Spinal cord (tissue), 9 donors: ENCODE measurements at regions not wholly inside any gene's neighbourhood (a gene's known extent, or its start where the extent isn't known, plus 50 kb on each side); places are given as distances from the start of the nearest gene placed in this dataset.
A peak's percentile ranks its signal among the peaks of the same experiment; 100 is the strongest.

ENCODE experiments used
- DNase-seq, 6 donors: peaks; one replicate each; pipeline versions ENCODE4 v3.0.0 to v3.0.0-alpha.2; 2013 to 2015; ENCODE audit warnings: low spot score in 6 of 6, low read depth in 4 of 6
- H3K27ac ChIP-seq: one replicate; pipeline ENCODE4 v1.5.1; 2013; ENCODE audit warnings: low read depth, low read length, control low read depth
- H3K27me3 ChIP-seq: one replicate; pipeline ENCODE4 v1.6.1; 2013; ENCODE audit warnings: low read length; ENCODE audit not compliant: control insufficient read depth, insufficient read depth
- H3K36me3 ChIP-seq: one replicate; pipeline ENCODE4 v1.6.1; 2013; ENCODE audit warnings: low read length; ENCODE audit not compliant: control insufficient read depth, insufficient read depth
- H3K4me1 ChIP-seq: one replicate; pipeline ENCODE4 v1.6.1; 2013; ENCODE audit warnings: low read length; ENCODE audit not compliant: control insufficient read depth, insufficient read depth
- H3K4me3 ChIP-seq: one replicate; pipeline ENCODE4 v1.5.1; 2013; ENCODE audit warnings: low read depth, low read length, control low read depth
- H3K9me3 ChIP-seq: one replicate; pipeline ENCODE4 v1.6.1; 2013; ENCODE audit warnings: low read length; ENCODE audit not compliant: control insufficient read depth, insufficient read depth
- WGBS: methylation state at CpG from one replicate; pipeline ENCODE4 v1.1.5; 2013; ENCODE audit warnings: missing lambda C conversion rate; ENCODE audit not compliant: insufficient coverage; 5-methylcytosine and 5-hydroxymethylcytosine counted together
- donor health status: healthy.

DNA sequence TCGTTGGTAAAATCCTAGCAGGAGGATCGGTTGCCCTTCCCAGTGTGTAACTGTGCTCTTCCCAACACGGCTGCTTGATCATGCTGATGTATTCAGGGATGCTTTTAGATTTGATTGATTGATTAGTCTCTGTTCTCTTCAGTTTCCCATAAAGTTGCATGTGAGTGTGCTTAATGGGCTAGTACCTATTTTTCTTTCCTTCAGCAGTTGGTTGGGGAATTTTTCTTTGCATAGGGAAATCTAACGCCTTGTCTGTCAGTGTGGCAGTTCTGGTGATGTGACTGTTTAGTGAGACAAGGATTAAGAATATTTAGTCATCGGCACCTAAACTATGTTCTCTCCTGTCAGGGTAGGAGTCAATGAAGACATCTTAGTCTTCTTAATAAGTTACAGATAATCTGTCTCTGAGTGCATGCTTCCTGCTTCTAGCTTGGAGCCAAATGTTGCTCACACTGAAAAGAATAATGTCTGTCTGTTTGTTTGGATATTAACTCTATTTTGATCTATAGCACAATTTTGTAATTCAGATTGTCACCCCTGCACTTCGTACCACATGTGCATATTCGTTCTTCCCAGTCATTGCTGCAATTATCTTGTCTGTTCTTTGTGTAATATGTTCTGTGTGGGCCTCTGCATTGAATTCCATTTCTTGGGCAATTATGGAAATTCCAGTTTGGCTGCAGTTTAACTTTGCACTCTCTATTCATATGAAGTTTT, 169.9 kb downstream of the EDN1 start:
- Histone ChIP-seq H3K4me3 (no peak overlapping the region), H3K36me3 (no peaks in the 10 kb centered on the region), H3K9me3 (no peaks in the 10 kb centered on the region), H3K4me1 (no peaks in the 10 kb centered on the region), H3K27me3 (no peaks in the 10 kb centered on the region), H3K27ac (no peak overlapping the region)
- WGBS = 69% methylated on average over 4 of the region's 7 CpGs
- DNase-seq = no peak

DNA sequence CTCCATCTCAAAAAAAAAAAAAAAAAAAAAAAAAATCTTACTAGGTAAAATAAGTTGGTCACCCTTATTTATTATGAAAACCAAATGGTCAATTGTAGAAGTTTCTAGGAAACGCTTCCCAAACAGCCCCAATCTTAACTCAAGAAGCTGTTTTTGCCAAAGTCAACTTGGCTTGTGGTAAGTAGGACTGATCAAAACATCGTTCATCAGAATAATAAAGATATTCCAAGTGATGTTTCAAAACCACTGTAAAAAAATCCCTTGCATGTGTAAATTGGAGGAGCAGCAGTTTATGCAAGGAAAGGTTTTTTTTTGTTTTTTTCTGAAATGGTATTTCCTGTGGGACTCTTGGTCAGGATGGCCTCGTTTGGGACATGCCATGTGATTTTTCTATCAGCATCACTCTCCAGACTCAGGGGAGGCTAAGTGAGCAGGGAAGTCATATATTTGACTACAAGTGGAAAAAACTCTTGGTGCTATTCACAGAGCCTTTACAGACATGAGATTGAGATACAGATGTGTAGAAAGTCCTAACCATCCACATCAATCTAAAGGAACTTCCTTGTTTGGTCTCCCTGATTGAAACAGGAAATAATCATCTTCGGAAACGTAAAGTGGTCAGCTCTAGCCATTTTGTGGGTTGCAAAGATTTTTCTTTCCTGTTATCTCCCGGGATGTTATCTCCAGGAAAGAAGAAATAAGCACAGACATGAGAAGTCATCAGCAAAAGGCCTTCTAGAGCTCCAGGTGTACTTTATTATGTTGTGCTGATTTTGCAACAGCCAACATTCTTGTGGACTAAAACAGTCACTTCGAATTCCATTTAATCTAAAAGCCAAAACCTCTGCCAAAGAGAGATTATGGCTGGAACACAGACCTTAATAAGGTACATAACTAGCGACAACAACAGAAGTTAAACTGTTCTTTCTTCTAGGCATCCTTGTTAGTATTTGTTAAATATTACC, 177.8 kb downstream of the EDN1 start:
- Histone ChIP-seq H3K9me3 (no peaks in the 10 kb centered on the region), H3K4me3 (no peak overlapping the region), H3K36me3 (no peaks in the 10 kb centered on the region), H3K27ac (no peak overlapping the region), H3K4me1 (no peaks in the 10 kb centered on the region), H3K27me3 (no peaks in the 10 kb centered on the region)
- DNase-seq = no peak
- no CpG with 5 or more reads among the region's 8 CpGs for WGBS

DNA sequence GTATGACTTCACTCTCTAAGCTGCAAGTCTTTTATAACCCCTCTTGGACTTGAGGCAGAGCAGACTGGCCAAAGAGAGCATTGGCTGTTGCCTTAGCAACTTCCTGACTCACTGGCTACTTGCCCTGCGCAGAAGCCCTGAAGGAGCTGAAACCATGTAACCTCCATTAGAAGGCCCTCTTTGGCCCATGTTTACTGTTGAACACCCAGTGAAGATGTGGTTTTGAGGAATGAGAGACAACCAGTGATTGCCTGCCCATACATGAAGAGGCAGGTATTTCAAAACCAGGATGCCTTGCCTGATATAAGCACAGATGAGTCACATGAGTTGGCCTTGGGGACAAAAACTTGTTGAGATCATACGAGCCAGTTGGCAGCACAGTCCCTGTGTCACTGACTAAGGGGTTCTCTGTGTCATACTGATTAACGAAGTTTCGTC, 182.5 kb downstream of the EDN1 start:
- H3K36me3 ChIP-seq = no peaks in the 10 kb centered on the region
- no peak overlapping the region for H3K4me3 ChIP-seq
- peak in 1 of 6 donors; percentile 15 for DNase-seq
- H3K4me1 ChIP-seq = no peaks in the 10 kb centered on the region
- no peak overlapping the region for H3K27ac ChIP-seq
- WGBS = 67% methylated on average over 4 of the region's 4 CpGs
- no peaks in the 10 kb centered on the region for H3K27me3 ChIP-seq
- no peaks in the 10 kb centered on the region for H3K9me3 ChIP-seq

DNA sequence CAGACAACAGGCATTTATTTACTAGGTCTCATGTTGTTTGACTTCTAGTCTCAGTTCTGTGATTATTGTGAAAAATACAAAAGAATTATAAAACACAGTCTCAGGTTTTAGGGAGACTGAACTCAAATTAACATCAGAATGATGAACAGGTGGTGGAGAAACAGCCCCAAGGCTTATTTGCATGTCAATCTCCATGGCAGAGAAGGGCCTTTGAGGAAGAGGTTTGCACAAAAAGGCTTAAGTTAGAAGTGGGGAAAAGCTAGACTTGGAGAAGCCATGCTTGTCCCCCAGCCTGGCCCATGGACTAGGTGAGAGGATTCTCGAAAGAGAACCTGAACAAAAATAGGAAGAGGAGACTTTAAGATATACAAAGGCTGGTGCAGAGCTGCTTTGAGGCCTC, 183.3 kb downstream of the EDN1 start:
- no peaks in the 10 kb centered on the region for H3K9me3 ChIP-seq
- H3K27ac ChIP-seq = no peak overlapping the region
- H3K4me1 ChIP-seq = no peaks in the 10 kb centered on the region
- no peak for DNase-seq
- no peaks in the 10 kb centered on the region for H3K27me3 ChIP-seq
- 89% methylated on average over 1 of the region's 1 CpG for WGBS
- no peak overlapping the region for H3K4me3 ChIP-seq
- no peaks in the 10 kb centered on the region for H3K36me3 ChIP-seq

DNA sequence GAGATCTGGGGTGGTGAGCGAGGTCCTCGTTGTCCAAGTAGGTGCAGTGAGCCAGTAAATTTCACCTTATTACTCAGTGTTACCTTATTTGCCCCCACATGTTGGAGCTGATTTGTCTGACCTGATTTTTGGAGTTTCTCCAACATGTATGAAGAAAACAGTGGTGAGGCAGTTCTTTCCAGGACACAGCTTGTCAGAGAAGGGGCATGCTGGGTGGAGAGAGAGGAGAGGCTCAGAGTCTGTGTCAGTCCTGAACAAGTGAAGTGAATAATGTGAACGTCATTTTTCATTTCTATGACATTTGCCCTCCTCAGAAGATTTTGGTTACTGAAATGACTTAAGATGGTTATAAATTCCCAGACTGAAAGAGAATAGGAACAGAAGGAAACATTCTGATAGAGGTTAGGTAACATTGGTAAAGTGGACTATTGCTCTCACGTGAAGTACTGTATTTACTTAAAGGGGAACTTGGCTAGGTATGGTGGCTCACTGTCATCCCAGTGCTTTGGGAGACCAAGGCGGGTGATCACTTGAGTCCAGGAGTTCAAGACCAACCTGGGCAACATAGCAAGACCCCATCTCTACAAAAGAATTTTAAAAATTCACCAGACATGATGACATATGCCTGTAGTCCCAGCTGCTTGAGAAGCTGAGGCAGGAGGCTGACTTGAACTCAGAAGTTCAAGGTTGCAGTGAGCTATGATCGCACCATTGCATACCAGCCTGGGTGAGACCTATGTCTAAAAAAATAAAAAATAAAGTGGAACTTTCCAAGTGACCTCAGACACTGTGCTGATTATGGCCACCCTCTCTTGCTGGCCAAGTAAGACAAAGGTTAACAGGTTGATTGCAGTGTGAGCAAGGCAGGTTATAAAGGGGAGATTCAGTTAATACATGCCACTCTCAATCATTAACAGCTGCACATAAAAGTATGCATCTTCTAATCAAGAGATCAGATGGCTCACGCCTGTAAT, 184.3 kb downstream of the EDN1 start:
- DNase-seq = no peak
- no peaks in the 10 kb centered on the region for H3K36me3 ChIP-seq
- 90% methylated on average over 3 of the region's 7 CpGs for WGBS
- H3K4me3 ChIP-seq = no peak overlapping the region
- no peak overlapping the region for H3K27ac ChIP-seq
- no peaks in the 10 kb centered on the region for H3K27me3 ChIP-seq
- H3K4me1 ChIP-seq = no peaks in the 10 kb centered on the region
- no peaks in the 10 kb centered on the region for H3K9me3 ChIP-seq

DNA sequence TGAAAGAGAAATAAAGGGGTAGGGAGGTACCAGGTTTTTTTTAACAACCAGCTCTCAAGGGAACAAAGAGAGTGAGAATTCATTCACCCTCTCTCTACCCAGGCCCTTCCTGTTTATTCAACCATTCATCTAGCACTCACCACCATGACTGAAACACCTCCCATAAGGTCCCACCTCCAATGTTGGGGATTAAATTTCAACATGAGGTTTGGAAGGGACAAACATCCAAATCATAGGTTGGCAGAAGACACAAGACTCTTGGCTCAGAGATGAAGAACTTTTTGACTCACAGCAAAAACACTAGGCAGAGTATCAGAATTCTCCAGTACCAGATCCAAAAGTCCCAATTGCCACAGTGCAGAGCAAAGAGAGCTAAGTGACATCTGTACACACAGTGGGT, 186.3 kb downstream of the EDN1 start:
- Histone ChIP-seq H3K27me3 (no peaks in the 10 kb centered on the region), H3K4me3 (no peak overlapping the region), H3K27ac (no peak overlapping the region), H3K9me3 (no peaks in the 10 kb centered on the region), H3K36me3 (no peaks in the 10 kb centered on the region), H3K4me1 (no peaks in the 10 kb centered on the region)
- DNase-seq = no peak

DNA sequence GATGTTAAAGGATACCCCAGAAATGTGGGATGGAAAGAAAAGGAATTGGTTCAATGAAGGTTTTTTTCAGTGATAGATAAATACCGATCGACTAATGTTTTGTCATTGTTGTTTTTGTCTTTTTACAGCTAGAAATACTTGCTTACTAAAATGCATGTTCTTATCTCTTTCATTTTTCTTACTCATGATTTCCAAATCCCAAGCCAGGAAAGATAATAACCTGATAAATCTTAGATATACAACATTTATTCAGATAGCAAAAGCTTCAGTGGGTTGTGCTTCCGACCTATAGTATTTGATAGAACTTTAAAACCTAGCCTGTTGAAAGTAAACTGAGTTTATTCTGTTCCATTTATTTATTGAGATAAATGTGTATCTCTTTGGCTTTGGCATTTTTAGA, 187.5 kb downstream of the EDN1 start:
- no peaks in the 10 kb centered on the region for H3K36me3 ChIP-seq
- H3K27ac ChIP-seq = no peak overlapping the region
- H3K4me1 ChIP-seq = no peaks in the 10 kb centered on the region
- H3K4me3 ChIP-seq = no peak overlapping the region
- H3K9me3 ChIP-seq = no peaks in the 10 kb centered on the region
- no peaks in the 10 kb centered on the region for H3K27me3 ChIP-seq
- no peak for DNase-seq
- no CpG with 5 or more reads among the region's 3 CpGs for WGBS

DNA sequence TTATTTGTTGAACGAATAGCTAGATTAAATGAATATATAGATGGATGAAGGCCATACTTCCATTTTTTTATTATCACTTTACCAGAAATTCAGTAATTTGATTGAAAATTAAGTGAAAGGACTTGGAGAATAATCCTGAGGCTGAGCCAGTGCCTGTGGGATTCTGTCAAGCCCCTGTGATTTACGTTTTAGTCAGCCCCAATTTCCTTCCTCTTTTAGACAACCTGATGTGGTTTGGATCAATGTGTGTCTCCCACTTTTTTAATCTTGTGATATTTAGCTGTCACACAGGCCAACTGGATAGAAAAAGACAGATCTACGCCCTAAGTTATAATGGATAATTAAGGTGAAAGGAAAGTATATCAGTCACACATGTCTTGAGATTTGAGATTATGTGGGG, 188.8 kb downstream of the EDN1 start:
- Histone ChIP-seq H3K27me3 (no peaks in the 10 kb centered on the region), H3K4me3 (no peak overlapping the region), H3K36me3 (no peaks in the 10 kb centered on the region), H3K27ac (no peak overlapping the region), H3K9me3 (no peaks in the 10 kb centered on the region), H3K4me1 (no peaks in the 10 kb centered on the region)
- WGBS = 100% methylated on average over 1 of the region's 3 CpGs
- DNase-seq = no peak

DNA sequence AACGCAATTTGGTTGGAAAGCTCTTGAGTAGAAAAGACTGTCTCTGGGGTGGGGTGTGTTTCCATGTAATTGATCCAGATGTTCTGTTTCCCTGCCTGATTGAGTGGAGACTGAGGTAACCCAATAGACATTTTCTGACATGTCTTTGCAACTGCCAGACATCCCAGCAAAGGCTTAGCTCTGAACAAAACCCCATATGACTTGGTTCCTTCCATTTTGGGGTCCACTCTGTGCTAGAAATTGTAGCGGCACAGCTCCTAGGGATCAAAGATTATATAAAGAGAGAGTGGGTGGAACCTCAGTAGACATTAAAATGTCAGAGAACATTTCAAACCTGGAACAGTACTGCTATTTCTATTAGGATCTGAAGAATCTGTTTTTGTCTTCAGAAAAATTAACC, 189.3 kb downstream of the EDN1 start:
- no peaks in the 10 kb centered on the region for H3K9me3 ChIP-seq
- no peaks in the 10 kb centered on the region for H3K36me3 ChIP-seq
- no peaks in the 10 kb centered on the region for H3K4me1 ChIP-seq
- no peak for DNase-seq
- H3K27ac ChIP-seq = no peak overlapping the region
- H3K27me3 ChIP-seq = no peaks in the 10 kb centered on the region
- no peak overlapping the region for H3K4me3 ChIP-seq
- WGBS = no CpG with 5 or more reads among the region's 2 CpGs
